VCaP (cell line): ENCODE measurements at regions not wholly inside any gene's neighbourhood (a gene's known extent, or its start where the extent isn't known, plus 50 kb on each side); places are given as distances from the start of the nearest gene placed in this dataset.
A peak's percentile ranks its signal among the peaks of the same experiment; 100 is the strongest.

Experiments
- H3K27ac ChIP-seq: fragments of 450-650 bp; 2 replicates; pipeline ENCODE4 v1.5.1; 2017
- CTCF ChIP-seq: fragments of 450-650 bp; conservative IDR thresholded peaks from 2 replicates; pipeline ENCODE4 v1.5.1; 2017; ENCODE audit warnings: mild to moderate bottlenecking, moderate library complexity

GRCh38 chr3:13231781-13232666 is 158.8 kb upstream of the IQSEC1 start:
- TF ChIP-seq CTCF = no peak
- H3K27ac ChIP-seq = no peak overlapping the region

DNA sequence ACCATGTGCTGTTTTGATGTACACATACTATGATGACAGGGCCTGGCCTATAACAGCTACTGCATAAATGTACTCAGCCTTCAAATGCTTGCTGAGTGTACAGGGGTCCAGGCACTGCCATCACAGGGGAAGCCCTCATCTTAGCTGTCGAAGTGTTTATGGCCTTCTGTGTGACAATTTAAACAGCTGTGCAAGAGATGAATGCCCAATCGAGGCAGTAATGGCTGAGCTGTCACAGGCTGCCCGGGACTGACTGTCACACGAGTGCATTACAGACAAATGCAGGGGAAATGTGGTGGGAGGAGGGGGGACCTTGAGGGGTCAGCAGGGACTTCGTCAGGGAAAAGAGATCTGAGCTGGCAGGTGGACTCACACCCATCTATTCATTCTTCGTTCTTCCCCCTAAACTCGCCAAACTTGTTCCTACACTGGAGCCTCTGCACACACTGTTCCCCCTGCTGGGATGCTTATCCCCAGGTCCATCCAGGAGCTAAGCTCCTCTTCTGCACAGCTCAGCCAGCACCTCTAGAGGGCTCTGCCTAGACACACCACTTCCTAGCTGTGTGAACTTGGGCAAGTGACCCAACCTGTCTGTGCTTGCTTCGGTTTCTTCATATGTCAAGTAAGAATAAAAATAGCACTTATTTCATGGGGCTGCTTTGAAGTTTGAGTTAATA is 156.2 kb upstream of the IQSEC1 start:
- TF ChIP-seq CTCF = peak; percentile 65
- peak overlapping the region; percentile 72 for H3K27ac ChIP-seq

DNA sequence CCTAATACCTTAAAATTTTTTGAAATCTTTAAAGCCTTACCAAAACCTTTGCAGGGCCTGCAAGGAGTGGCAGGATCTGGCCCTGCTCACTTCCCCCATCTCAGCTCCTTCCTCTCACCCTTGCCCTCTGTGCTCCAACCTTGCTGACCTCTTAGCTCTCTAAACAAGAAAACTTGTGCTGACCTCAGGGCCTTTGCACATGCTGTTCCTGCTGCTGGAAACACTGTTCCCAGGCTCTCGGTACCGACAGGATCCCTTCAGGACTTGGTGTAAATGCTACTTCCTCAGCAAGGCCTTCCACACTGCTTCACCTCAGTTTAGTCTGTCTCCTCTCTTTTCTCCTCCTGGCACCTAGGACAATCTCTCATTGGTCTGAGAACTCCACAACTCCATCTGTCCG is 155.4 kb upstream of the IQSEC1 start:
- TF ChIP-seq CTCF = no peak
- peak overlapping the region; percentile 72 for H3K27ac ChIP-seq

GRCh38 chr3:13228169-13228568 is 154.9 kb upstream of the IQSEC1 start:
- peak overlapping the region; percentile 72 for H3K27ac ChIP-seq

DNA sequence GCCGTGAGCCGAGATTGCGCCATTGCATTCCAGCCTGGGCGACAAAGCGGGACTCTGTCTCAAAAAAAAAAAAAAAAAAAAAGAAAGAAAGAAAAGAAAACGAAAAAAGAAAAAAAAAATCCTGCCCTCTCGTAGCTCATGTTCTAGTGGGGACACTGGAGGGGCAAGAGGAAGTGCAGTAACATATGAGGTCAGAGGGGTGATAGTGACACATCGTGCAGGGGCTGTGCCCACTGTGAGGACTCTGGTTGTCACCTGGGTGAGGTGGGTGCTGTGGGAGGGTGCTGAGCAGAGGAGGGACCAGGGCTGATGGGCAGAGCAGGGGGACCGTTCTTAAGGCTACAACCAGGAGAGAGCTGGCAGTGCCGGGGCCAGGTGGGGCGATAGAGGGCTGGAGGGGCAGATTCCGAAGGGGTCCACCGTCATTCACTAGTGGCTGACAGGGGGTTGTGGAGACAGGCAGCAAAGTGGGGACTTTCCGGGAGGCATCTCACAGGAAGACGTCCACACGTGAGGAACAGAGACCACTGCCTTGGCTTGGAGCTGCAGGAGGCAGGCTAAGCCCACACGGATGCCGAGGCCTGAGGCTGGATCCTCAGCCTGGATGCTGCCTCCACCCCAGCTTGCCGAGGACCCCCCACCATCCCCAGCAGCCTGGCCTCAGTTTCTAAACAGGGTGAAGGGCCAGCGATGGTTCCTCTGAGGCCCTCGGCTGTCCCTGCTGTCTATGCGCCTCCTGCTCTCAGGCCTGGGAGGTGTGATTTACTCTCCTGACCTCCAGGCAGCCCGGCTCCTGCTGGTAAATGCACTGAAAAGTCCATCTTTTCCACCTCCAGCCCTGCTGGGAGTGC is 154.3 kb upstream of the IQSEC1 start:
- peak overlapping the region; percentile 72 for H3K27ac ChIP-seq
- TF ChIP-seq CTCF = no peak

DNA sequence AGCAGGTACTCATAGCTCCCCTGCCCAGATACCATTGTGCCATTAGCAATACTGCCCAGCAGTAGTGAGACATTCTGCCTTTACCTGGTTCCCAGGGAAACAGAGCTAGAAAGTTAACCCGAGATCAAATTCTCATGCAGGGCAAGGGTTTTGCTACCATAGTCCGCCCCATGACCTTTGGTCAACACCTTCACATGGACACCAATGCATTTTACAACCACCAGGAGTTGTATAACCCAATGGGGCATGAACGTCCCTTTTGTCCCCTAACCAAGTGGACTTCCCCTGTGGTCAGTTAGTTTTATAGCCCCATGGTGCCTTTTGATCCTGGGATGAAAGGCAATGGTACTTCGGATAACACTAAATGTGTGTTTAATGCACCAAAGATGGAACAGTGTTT is 151.7 kb upstream of the IQSEC1 start:
- no peak overlapping the region for H3K27ac ChIP-seq
- no peak for TF ChIP-seq CTCF

DNA sequence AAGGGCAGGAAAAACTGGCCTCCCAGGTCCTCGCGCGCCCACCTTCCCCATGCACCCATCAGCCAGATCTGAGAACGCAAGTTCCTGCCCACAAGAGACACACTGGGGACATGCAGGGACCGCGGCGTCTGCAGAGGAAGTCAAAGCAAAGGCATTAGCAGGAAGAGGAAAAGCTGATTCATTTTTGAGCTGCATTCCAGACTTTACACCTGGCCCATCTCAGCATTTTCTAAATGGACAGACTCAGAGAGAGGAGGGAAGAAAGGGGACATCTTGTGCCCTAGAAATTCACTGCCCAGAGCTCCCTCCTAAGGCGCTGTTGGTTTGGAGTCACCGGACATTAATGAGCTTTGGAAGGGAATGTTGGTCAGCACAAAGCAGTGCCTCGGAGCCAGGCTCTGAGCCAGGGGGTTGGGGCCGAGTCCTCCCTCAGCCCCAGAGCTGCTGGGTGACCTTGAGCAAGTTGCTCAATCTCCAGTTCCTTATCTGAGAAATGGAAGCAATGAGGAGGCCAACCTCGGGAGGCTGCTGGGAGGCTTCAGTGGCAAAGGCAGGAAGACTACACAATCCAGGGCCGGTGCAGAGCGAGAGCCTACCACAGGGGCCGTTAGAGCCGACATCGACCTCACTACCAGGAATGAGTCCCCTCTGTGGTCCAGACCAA is 150.5 kb upstream of the IQSEC1 start:
- H3K27ac ChIP-seq = no peak overlapping the region
- TF ChIP-seq CTCF = no peak
